Testis (tissue), 2 donors: ENCODE measurements at regions not wholly inside any gene's neighbourhood (a gene's known extent, or its start where the extent isn't known, plus 50 kb on each side); places are given as distances from the start of the nearest gene placed in this dataset.

Experiments
- DNase-seq: peaks from one replicate; pipeline ENCODE4 v3.0.0-alpha.2; 2019
- H3K27ac ChIP-seq, 2 donors: fragments of 200-600 bp; sonication (generic); one replicate each; pipeline ENCODE4 v1.5.1; 2019
- H3K27me3 ChIP-seq: fragments of 200-600 bp; sonication (generic); one replicate; pipeline ENCODE4 v1.5.1; 2019
- H3K36me3 ChIP-seq: fragments of 200-600 bp; sonication (generic); one replicate; pipeline ENCODE4 v1.5.1; 2017; ENCODE audit warnings: low read depth; ENCODE audit errors: missing control alignments
- H3K4me1 ChIP-seq: fragments of 200-600 bp; sonication (generic); one replicate; pipeline ENCODE4 v1.5.1; 2019
- H3K4me3 ChIP-seq, 2 donors: fragments of 200-600 bp; sonication (generic); one replicate each; pipeline ENCODE4 v1.5.1; 2017 to 2019
- H3K9me3 ChIP-seq: fragments of 200-600 bp; sonication (generic); one replicate; pipeline ENCODE4 v1.5.1; 2017
- CTCF ChIP-seq, 3 experiments: fragments of 450-650 bp in 2 of 3; fragments of 200-600 bp in 1 of 3; sonication (generic) in 1 of 3; IDR thresholded peaks; one replicate each; pipeline ENCODE4 v1.5.1; 2016 to 2019; ENCODE audit warnings: antibody characterized with exemption in 3 of 3, mild to moderate bottlenecking in 2 of 3, moderate library complexity in 1 of 3
- POLR2A ChIP-seq: fragments of 450-650 bp; IDR thresholded peaks from one replicate; pipeline ENCODE4 v1.6.1; 2017; ENCODE audit warnings: antibody characterized with exemption, mild to moderate bottlenecking, moderate library complexity
- WGBS, 2 donors: methylation state at CpG; one replicate each; pipeline ENCODE4 v1.1.5; 2018; 5-methylcytosine and 5-hydroxymethylcytosine counted together
- intact Hi-C: fragments of 100-400 bp; cut with DNase I; formaldehyde crosslinking; loops from one replicate; pipeline ENCODE4 v1.15.1; 2023; ENCODE audit warnings: low total_unique reads

DNA sequence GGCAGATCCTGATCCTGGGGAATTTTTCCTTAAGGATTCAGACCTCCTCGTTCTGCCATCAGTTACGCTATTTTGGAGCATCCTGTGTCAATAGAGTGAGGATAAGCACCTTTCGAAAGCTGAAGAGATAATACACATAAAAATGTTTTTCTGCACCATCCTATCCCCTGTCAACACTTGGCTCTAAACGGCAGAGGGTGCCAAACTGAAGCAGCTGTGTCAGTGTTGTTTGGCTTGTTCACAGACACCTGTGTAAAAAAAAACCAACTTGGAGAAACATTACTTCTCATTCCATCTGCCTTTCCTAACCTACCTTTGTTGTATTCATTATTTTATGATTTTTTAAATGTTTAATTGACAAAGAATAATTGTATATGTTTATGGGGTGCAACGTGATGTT is 417.0 kb upstream of the DDI1 start:
- DNase-seq, result peak; percentile 15
- intact Hi-C loops, result no loop called here

DNA sequence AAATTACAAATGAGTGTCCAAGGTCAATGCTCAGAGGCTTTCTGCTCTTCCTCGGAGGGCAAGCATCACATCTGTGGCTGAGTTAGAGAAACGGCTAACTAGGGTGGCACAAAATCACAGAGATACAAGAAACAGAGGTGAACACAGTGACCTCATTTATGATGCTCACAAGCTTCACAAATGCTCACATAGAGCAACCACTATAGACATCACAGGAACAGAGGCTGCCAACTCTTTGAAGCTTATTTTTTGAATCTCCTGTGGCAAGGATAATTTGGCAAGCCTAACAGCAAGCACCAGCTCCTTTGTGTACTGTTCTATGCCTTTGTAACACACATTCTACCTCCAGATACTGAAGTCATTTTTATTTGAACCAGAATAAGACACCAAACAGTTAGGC is 416.5 kb upstream of the DDI1 start:
- TF ChIP-seq POLR2A, result no peak
- TF ChIP-seq CTCF (IDR thresholded peaks at IDR 0.05), result no peak
- Histone ChIP-seq H3K4me3 (no peak overlapping the region), H3K9me3 (no peaks in the 10 kb centered on the region), H3K27me3 (no peaks in the 10 kb centered on the region), H3K36me3 (no peaks in the 10 kb centered on the region), H3K4me1 (no peaks in the 10 kb centered on the region), H3K27ac (no peak overlapping the region)
- WGBS, 2 donors, result 47 to 59% methylated on average over 2 of the region's 2 CpGs
- no peak for DNase-seq
- intact Hi-C loops, result no loop called here

More for the DNA sequence above, 417.0 kb upstream of the DDI1 start:
- TF ChIP-seq POLR2A (no peak), CTCF (IDR thresholded peaks at IDR 0.05) (no peak)
- Histone ChIP-seq H3K9me3 (no peaks in the 10 kb centered on the region), H3K4me3 (no peak overlapping the region), H3K4me1 (no peaks in the 10 kb centered on the region), H3K27ac (no peak overlapping the region), H3K36me3 (no peaks in the 10 kb centered on the region), H3K27me3 (no peaks in the 10 kb centered on the region)
- WGBS, 2 donors, result 50 to 54% methylated on average over 5 of the region's 5 CpGs

- no peak for DNase-seq
- Histone ChIP-seq H3K4me1 (no peaks in the 10 kb centered on the region), H3K27me3 (no peaks in the 10 kb centered on the region), H3K27ac (no peak overlapping the region), H3K9me3 (no peaks in the 10 kb centered on the region), H3K36me3 (no peaks in the 10 kb centered on the region), H3K4me3 (no peak overlapping the region)
- no peak for TF ChIP-seq CTCF (IDR thresholded peaks at IDR 0.05)
- no peak for TF ChIP-seq POLR2A
- intact Hi-C loops, result no loop called here
- 91 to 95% methylated on average over 2 of the region's 2 CpGs for WGBS, 2 donors
These were observed 414.1 kb upstream of the DDI1 start for GRCh38 chr11:103622296-103622695.

DNA sequence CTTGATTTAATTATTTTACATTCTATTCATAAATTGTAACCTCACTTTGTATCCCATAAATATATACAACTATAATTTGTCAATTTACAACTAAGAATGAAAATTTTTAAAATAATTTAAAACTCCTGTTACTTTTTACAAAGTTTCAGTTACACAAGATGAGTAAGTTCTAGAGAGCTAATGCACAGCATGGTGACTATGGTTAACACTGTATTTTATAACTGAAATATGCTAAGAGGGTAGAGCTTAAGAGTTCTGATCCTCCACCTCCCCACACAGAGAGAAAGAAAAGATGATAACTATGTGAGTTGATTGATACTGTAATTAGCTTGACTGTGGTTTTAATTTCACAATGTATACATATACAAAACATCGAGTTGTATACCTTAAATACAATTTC is 412.5 kb upstream of the DDI1 start:
- H3K36me3 ChIP-seq, result no peaks in the 10 kb centered on the region
- WGBS, 2 donors, result 72 to 87% methylated on average over 1 of the region's 1 CpG
- intact Hi-C loops, result no loop called here
- no peaks in the 10 kb centered on the region for H3K27me3 ChIP-seq
- H3K4me1 ChIP-seq, result no peaks in the 10 kb centered on the region
- H3K27ac ChIP-seq, result no peak overlapping the region
- TF ChIP-seq CTCF (IDR thresholded peaks at IDR 0.05) (no peak), POLR2A (no peak)
- no peak for DNase-seq
- no peak overlapping the region for H3K4me3 ChIP-seq
- H3K9me3 ChIP-seq, result no peaks in the 10 kb centered on the region

GRCh38 chr11:103624708-103625623 is 411.5 kb upstream of the DDI1 start:
- intact Hi-C loops, result no loop called here
- no peaks in the 10 kb centered on the region for H3K4me1 ChIP-seq
- H3K27me3 ChIP-seq, result no peaks in the 10 kb centered on the region
- no peaks in the 10 kb centered on the region for H3K9me3 ChIP-seq
- H3K4me3 ChIP-seq, result no peak overlapping the region
- no peaks in the 10 kb centered on the region for H3K36me3 ChIP-seq
- no peak overlapping the region for H3K27ac ChIP-seq
- TF ChIP-seq CTCF (IDR thresholded peaks at IDR 0.05) (no peak), POLR2A (no peak)
- 57 to 74% methylated on average over 5 of the region's 5 CpGs for WGBS, 2 donors
- DNase-seq, result no peak
